K562 (cell line): ENCODE measurements at regions not wholly inside any gene's neighbourhood (a gene's known extent, or its start where the extent isn't known, plus 50 kb on each side); places are given as distances from the start of the nearest gene placed in this dataset.

ENCODE experiments used
- ATAC-seq: fragments of 200-7000 bp; cut with Tn5 transposase; 3 replicates; pipeline ENCODE4 v1.9.1; 2020; ENCODE audit warnings: moderate library complexity
- BruUV-seq: library from RNA; stranded (reverse); fragments of 400-500 nt; replicated peaks from 2 replicates; lab custom pipeline; 2021; lab: Mats Ljungman, UMichigan
- CTCF ChIA-PET: fragments of 300-600 bp; formaldehyde crosslinking; extraction: SDS; loops from one replicate; lab custom pipeline; 2021; ENCODE audit warnings: low intra/inter-chr PET ratio; lab: Yijun Ruan, JAX
- POLR2A ChIA-PET: fragments of 300-600, 350-650 bp; sonication (Branson Sonifier 250); formaldehyde crosslinking; extraction: SDS; loops from one replicate; lab custom pipeline; 2021; ENCODE audit warnings: antibody characterized with exemption, inconsistent platforms; lab: Yijun Ruan, JAX
- DNase-seq, 4 experiments: peaks; one replicate each; pipeline versions ENCODE4 v3.0.0 to v3.0.0-alpha.2; 2011 to 2018; ENCODE audit warnings: low spot score in 3 of 4, mixed read lengths in 3 of 4; ENCODE audit errors: extremely low read depth in 1 of 4
- FAIRE-seq: peaks from 2 replicates; lab custom pipeline; 2011; peaks lifted over from hg19 to GRCh38; lab: Jason Lieb, UNC
- H2AFZ ChIP-seq: 2 replicates; pipeline ENCODE4 v1.6.0; 2011; ENCODE audit warnings: low read depth, low read length, control low read depth, inconsistent platforms
- H3K27ac ChIP-seq: fragments of 200-600 bp; 3 replicates; pipeline ENCODE4 v1.8.0; 2011; ENCODE audit warnings: low read depth, mild to moderate bottlenecking, control low read depth, inconsistent platforms, low read length, moderate library complexity, mixed read lengths; ENCODE audit errors: extremely low read depth
- H3K27me3 ChIP-seq, 2 experiments: fragments of 300-600 bp in 1 of 2; 2 replicates in 1 of 2; 3 replicates in 1 of 2; pipeline versions ENCODE4 v1.6.0 to v1.8.0; 2011; ENCODE audit warnings: inconsistent platforms in 2 of 2, low read length in 2 of 2, mild to moderate bottlenecking in 1 of 2, mixed read lengths in 1 of 2, moderate library complexity in 1 of 2; ENCODE audit not compliant: control insufficient read depth in 2 of 2, insufficient read depth in 2 of 2
- H3K36me3 ChIP-seq: fragments of 300-600 bp; 3 replicates; pipeline ENCODE4 v1.8.0; 2011; ENCODE audit warnings: mild to moderate bottlenecking, low read length, inconsistent platforms; ENCODE audit not compliant: control insufficient read depth, insufficient read depth
- H3K4me1 ChIP-seq, 2 experiments: fragments of 200-600 bp in 1 of 2; replicated peaks in 1 of 2; 2 replicates in 1 of 2; 3 replicates in 1 of 2; pipeline versions ENCODE4 v1.5.1 to v1.8.0; 2011; ENCODE audit warnings: inconsistent platforms in 2 of 2, low read length in 2 of 2, mild to moderate bottlenecking in 1 of 2, mixed read lengths in 1 of 2, moderate library complexity in 1 of 2; ENCODE audit not compliant: control insufficient read depth in 2 of 2, insufficient read depth in 2 of 2
- H3K4me2 ChIP-seq: 2 replicates; pipeline ENCODE4 v1.6.1; 2011; ENCODE audit warnings: low read length, control low read depth, inconsistent platforms, mixed read lengths; ENCODE audit not compliant: insufficient read depth
- H3K4me3 ChIP-seq: fragments of 200-600 bp; sonication (generic), shearing (Covaris generic); 2 replicates; pipeline ENCODE4 v1.5.1; 2016; ENCODE audit warnings: control low read depth, inconsistent platforms
- H3K79me2 ChIP-seq: fragments of 200-600 bp; 3 replicates; pipeline ENCODE4 v1.8.0; 2011; ENCODE audit warnings: low read length, inconsistent platforms; ENCODE audit not compliant: control insufficient read depth, insufficient read depth
- H3K9ac ChIP-seq, 2 experiments: 2 replicates each; pipeline versions ENCODE4 v1.6.0 to v1.6.1; 2011; ENCODE audit warnings: low read depth in 2 of 2, low read length in 2 of 2, control low read depth in 1 of 2, inconsistent platforms in 1 of 2, mild to moderate bottlenecking in 1 of 2, mixed read lengths in 1 of 2; ENCODE audit not compliant: insufficient read depth in 1 of 2
- H3K9me1 ChIP-seq: one replicate; pipeline ENCODE4 v1.6.0; 2011; ENCODE audit warnings: inconsistent platforms, mild to moderate bottlenecking, low read length, moderate library complexity; ENCODE audit not compliant: control insufficient read depth, insufficient read depth
- H3K9me3 ChIP-seq: replicated peaks from 2 replicates; pipeline ENCODE4 v1.5.1; 2011; ENCODE audit warnings: low read depth, low read length, inconsistent platforms; ENCODE audit not compliant: control insufficient read depth, insufficient read depth
- H4K20me1 ChIP-seq: replicated peaks from 2 replicates; pipeline ENCODE4 v1.6.1; 2011; ENCODE audit warnings: low read length, inconsistent platforms, mixed read lengths; ENCODE audit not compliant: control insufficient read depth, insufficient read depth
- ELK1 ChIP-seq: sonication (generic); formaldehyde crosslinking; IDR thresholded peaks from 2 replicates; pipeline ENCODE4 v1.8.1; 2022; ENCODE audit warnings: missing genetic modification reagents
- GABPB2 ChIP-seq: fragments of 250-450 bp; sonication (Bioruptor Pico); conservative IDR thresholded peaks from 2 replicates; pipeline ENCODE4 v1.5.1; 2021; ENCODE audit warnings: mild to moderate bottlenecking
- HCFC1 ChIP-seq: IDR thresholded peaks from 2 replicates; pipeline ENCODE4 v1.6.1; 2012; ENCODE audit warnings: low read depth, low read length, improper control_type of control experiment
- IRF9 ChIP-seq: fragments of 450-650 bp; IDR thresholded peaks from 2 replicates; pipeline ENCODE4 v1.6.1; 2016; ENCODE audit warnings: missing biosample characterization, missing genetic modification characterization
- L3MBTL2 ChIP-seq: fragments of 450-650 bp; IDR thresholded peaks from 2 replicates; pipeline ENCODE4 v1.6.1; 2016; ENCODE audit warnings: mild to moderate bottlenecking, moderate library complexity
- MEF2D ChIP-seq: conservative IDR thresholded peaks from 2 replicates; pipeline ENCODE4 v1.6.1; 2016; ENCODE audit warnings: low read depth, missing genetic modification characterization, missing compliant biosample characterization
- MTF1 ChIP-seq: fragments of 250-450 bp; sonication (Bioruptor Pico); IDR thresholded peaks from 2 replicates; pipeline ENCODE4 v1.9.0; 2021; ENCODE audit warnings: moderate library complexity, mild to moderate bottlenecking, inconsistent platforms, borderline replicate concordance
- NFXL1 ChIP-seq: fragments of 450-650 bp; formaldehyde crosslinking; IDR thresholded peaks from 2 replicates; pipeline ENCODE4 v1.4.0; 2021; ENCODE audit warnings: mild to moderate bottlenecking
- PTTG1 ChIP-seq: fragments of 450-650 bp; IDR thresholded peaks from 2 replicates; pipeline ENCODE4 v1.6.1; 2016; ENCODE audit warnings: low read depth, mild to moderate bottlenecking, missing genetic modification characterization, missing compliant biosample characterization
- RBM22 ChIP-seq: fragments of 200-400 bp; formaldehyde crosslinking; IDR thresholded peaks from 2 replicates; pipeline ENCODE4 v1.6.1; 2018; ENCODE audit warnings: low read length, low read depth; ENCODE audit not compliant: poor library complexity, severe bottlenecking
- WHSC1 ChIP-seq: IDR thresholded peaks from one replicate; pipeline ENCODE4 v1.6.1; 2012; ENCODE audit warnings: low read length, control low read depth, inconsistent platforms
- ZBTB49 ChIP-seq: sonication (generic); formaldehyde crosslinking; IDR thresholded peaks from 2 replicates; pipeline ENCODE4 v1.8.0; 2022; ENCODE audit warnings: missing genetic modification reagents, mild to moderate bottlenecking, borderline replicate concordance
- ZNF253 ChIP-seq: fragments of 250-450 bp; sonication (Bioruptor Pico); conservative IDR thresholded peaks from 2 replicates; pipeline ENCODE4 v1.6.1; 2021; ENCODE audit warnings: mild to moderate bottlenecking
- ZNF280A ChIP-seq: fragments of 450-650 bp; IDR thresholded peaks from 2 replicates; pipeline ENCODE4 v1.6.1; 2018; ENCODE audit warnings: mild to moderate bottlenecking, low read depth; ENCODE audit not compliant: partially characterized antibody
- ZNF316 ChIP-seq: fragments of 450-650 bp; IDR thresholded peaks from 2 replicates; pipeline ENCODE4 v1.6.1; 2016
- ZNF717 ChIP-seq: fragments of 250-450 bp; sonication (Bioruptor Pico); IDR thresholded peaks from 2 replicates; pipeline ENCODE4 v1.5.0; 2021
- WGBS: fragments of 100-300 bp; shearing (Covaris generic); methylation state at CpG from one replicate; pipeline ENCODE4 v1.1.6; 2016; ENCODE audit warnings: low coverage, mixed read lengths; ENCODE audit not compliant: insufficient coverage; ENCODE audit errors: missing lambda C conversion rate; 5-methylcytosine and 5-hydroxymethylcytosine counted together
- in situ Hi-C: fragments of 300-500 bp; cut with MboI; formaldehyde crosslinking; loops from 4 replicates; pipeline ENCODE4 v1.15.0; 2018; ENCODE audit warnings: inconsistent platforms, mixed read lengths
- intact Hi-C: fragments of 100-400 bp; cut with micrococcal nuclease; formaldehyde crosslinking; loops from 2 replicates; pipeline ENCODE4 v1.14.2; 2022

- Histone ChIP-seq H3K27me3 (no peaks in the 10 kb centered on the region), H3K9ac (no peak overlapping the region), H3K9me1 (no peaks in the 10 kb centered on the region), H3K9me3 (no peaks in the 10 kb centered on the region), H3K4me3 (no peak overlapping the region), H4K20me1 (no peaks in the 10 kb centered on the region), H2AFZ (no peak overlapping the region), H3K27ac (no peak overlapping the region), H3K4me1 (no peaks in the 10 kb centered on the region), H3K36me3 (no peaks in the 10 kb centered on the region), H3K79me2 (no peaks in the 10 kb centered on the region), H3K4me2 (no peak overlapping the region)
- no TSS peak for BruUV-seq
- intact Hi-C loops = no loop called here
- ChIA-PET CTCF (no interaction called here), POLR2A (no interaction called here)
- no peak for DNase-seq
- in situ Hi-C loops = no loop called here
- WGBS = 5% methylated on average over 3 of the region's 3 CpGs
- ATAC-seq = no peak
- FAIRE-seq = no peak
- TF ChIP-seq NFXL1 (CRISPR knock-in tag) (no peak), L3MBTL2 (no peak), MTF1 (CRISPR knock-in tag) (no peak), ZBTB49 (CRISPR knock-in tag) (no peak), ELK1 (CRISPR knock-in tag) (no peak), WHSC1 (no peak), PTTG1 (tag) (no peak), ZNF280A (no peak), IRF9 (tag) (no peak), HCFC1 (no peak), GABPB2 (CRISPR knock-in tag) (no peak), RBM22 (no peak), ZNF253 (CRISPR knock-in tag) (no peak), ZNF717 (no peak), MEF2D (tag) (no peak), ZNF316 (no peak)
These were observed 157.3 kb upstream of the SMARCA2 start for GRCh38 chr9:1857808-1858207.
